GM18508 (cell line): ENCODE measurements at regions not wholly inside any gene's neighbourhood (a gene's known extent, or its start where the extent isn't known, plus 50 kb on each side); places are given as distances from the start of the nearest gene placed in this dataset.
"Not testable (repeated sequence)": the region's sequence is repeated elsewhere in the genome, so short reads cannot be mapped to it uniquely, and the experiment has no call there.

Experiments
- ATAC-seq: cut with Tn5 transposase; IDR thresholded peaks from one replicate; pipeline ENCODE4 v1.9.1; 2021; ENCODE audit warnings: moderate number of reproducible peaks; ENCODE audit not compliant: insufficient read depth, unreplicated experiment

- ATAC-seq: no peak
These were observed 218.4 kb downstream of the GATA3 start for GRCh38 chr10:8272794-8273425.

- ATAC-seq: no peak
These were observed 219.3 kb downstream of the GATA3 start for GRCh38 chr10:8273749-8274148.

GRCh38 chr10:8275911-8276310 lies 221.4 kb downstream of the GATA3 start:
- no peak for ATAC-seq

- ATAC-seq: no peak
These were observed 223.6 kb downstream of the GATA3 start for GRCh38 chr10:8278099-8278498.

- ATAC-seq: no peak
These were observed 225.1 kb downstream of the GATA3 start for GRCh38 chr10:8279598-8279997.

- no peak for ATAC-seq
These were observed 226.5 kb downstream of the GATA3 start for GRCh38 chr10:8280946-8281345.

GRCh38 chr10:8282340-8282739 lies 227.9 kb downstream of the GATA3 start:
- ATAC-seq: no peak

- ATAC-seq: no peak
These were observed 228.8 kb downstream of the GATA3 start for GRCh38 chr10:8283166-8283905.

- no peak for ATAC-seq
These were observed 229.5 kb downstream of the GATA3 start for GRCh38 chr10:8283986-8284385.

GRCh38 chr10:8285970-8286369 lies 231.5 kb downstream of the GATA3 start:
- not testable (repeated sequence) for ATAC-seq

GRCh38 chr10:8288600-8288999 lies 234.1 kb downstream of the GATA3 start:
- no peak for ATAC-seq

- no peak for ATAC-seq
These were observed 234.9 kb downstream of the GATA3 start for GRCh38 chr10:8289186-8289924.

- no peak for ATAC-seq
These were observed 240.3 kb downstream of the GATA3 start for GRCh38 chr10:8294779-8295178.

- no peak for ATAC-seq
These were observed 240.8 kb downstream of the GATA3 start for GRCh38 chr10:8295311-8295710.

GRCh38 chr10:8296090-8296733 lies 241.7 kb downstream of the GATA3 start:
- ATAC-seq: no peak

GRCh38 chr10:8296734-8297101 lies 242.2 kb downstream of the GATA3 start:
- ATAC-seq: no peak

- no peak for ATAC-seq
These were observed 242.6 kb downstream of the GATA3 start for GRCh38 chr10:8297107-8297506.

GRCh38 chr10:8297959-8298358 lies 243.5 kb downstream of the GATA3 start:
- ATAC-seq: no peak

GRCh38 chr10:8298896-8299570 lies 244.5 kb downstream of the GATA3 start:
- no peak for ATAC-seq

GRCh38 chr10:8300925-8301324 lies 246.4 kb downstream of the GATA3 start:
- ATAC-seq: no peak
